Suprapubic skin (tissue), 4 donors: ENCODE measurements at regions not wholly inside any gene's neighbourhood (a gene's known extent, or its start where the extent isn't known, plus 50 kb on each side); places are given as distances from the start of the nearest gene placed in this dataset.

ENCODE experiments used
- DNase-seq, 2 donors: peaks; one replicate each; pipeline ENCODE4 v3.0.0-alpha.2; 2019; ENCODE audit warnings: low spot score in 2 of 2
- H3K27ac ChIP-seq: fragments of 200-600 bp; sonication (generic); one replicate; pipeline ENCODE4 v1.5.1; 2019
- H3K27me3 ChIP-seq: fragments of 200-600 bp; sonication (generic); one replicate; pipeline ENCODE4 v1.5.1; 2019
- H3K36me3 ChIP-seq: fragments of 200-600 bp; sonication (generic); one replicate; pipeline ENCODE4 v1.5.1; 2019
- H3K4me1 ChIP-seq: fragments of 200-600 bp; sonication (generic); one replicate; pipeline ENCODE4 v1.5.1; 2019
- H3K4me3 ChIP-seq: fragments of 200-600 bp; sonication (generic); one replicate; pipeline ENCODE4 v1.5.1; 2019; ENCODE audit warnings: mild to moderate bottlenecking
- H3K9me3 ChIP-seq: fragments of 200-600 bp; sonication (generic); one replicate; pipeline ENCODE4 v1.5.1; 2019
- EP300 ChIP-seq: sonication (generic); formaldehyde crosslinking; IDR thresholded peaks from one replicate; pipeline ENCODE4 v1.6.1; 2017; ENCODE audit warnings: antibody characterized with exemption
- POLR2A ChIP-seq, 2 donors: fragments of 450-650 bp; IDR thresholded peaks; one replicate each; pipeline ENCODE4 v1.6.1; 2017; ENCODE audit warnings: antibody characterized with exemption in 2 of 2, mild to moderate bottlenecking in 2 of 2, moderate library complexity in 2 of 2
- POLR2AphosphoS5 ChIP-seq, 3 donors: sonication (generic); formaldehyde crosslinking; IDR thresholded peaks; one replicate each; pipeline ENCODE4 v1.6.1; 2017; ENCODE audit warnings: antibody characterized with exemption in 3 of 3
- WGBS: methylation state at CpG from one replicate; pipeline ENCODE4 v1.1.5; 2018; 5-methylcytosine and 5-hydroxymethylcytosine counted together
- TF ChIP-seq, protein P1 (sequence below), 2 donors: fragments of 200-600 bp in 1 of 2; fragments of 450-650 bp in 1 of 2; sonication (generic) in 1 of 2; IDR thresholded peaks; one replicate each; pipeline ENCODE4 v1.5.1; 2016 to 2019; ENCODE audit warnings: antibody characterized with exemption in 2 of 2, mild to moderate bottlenecking in 1 of 2, moderate library complexity in 1 of 2

DNA sequence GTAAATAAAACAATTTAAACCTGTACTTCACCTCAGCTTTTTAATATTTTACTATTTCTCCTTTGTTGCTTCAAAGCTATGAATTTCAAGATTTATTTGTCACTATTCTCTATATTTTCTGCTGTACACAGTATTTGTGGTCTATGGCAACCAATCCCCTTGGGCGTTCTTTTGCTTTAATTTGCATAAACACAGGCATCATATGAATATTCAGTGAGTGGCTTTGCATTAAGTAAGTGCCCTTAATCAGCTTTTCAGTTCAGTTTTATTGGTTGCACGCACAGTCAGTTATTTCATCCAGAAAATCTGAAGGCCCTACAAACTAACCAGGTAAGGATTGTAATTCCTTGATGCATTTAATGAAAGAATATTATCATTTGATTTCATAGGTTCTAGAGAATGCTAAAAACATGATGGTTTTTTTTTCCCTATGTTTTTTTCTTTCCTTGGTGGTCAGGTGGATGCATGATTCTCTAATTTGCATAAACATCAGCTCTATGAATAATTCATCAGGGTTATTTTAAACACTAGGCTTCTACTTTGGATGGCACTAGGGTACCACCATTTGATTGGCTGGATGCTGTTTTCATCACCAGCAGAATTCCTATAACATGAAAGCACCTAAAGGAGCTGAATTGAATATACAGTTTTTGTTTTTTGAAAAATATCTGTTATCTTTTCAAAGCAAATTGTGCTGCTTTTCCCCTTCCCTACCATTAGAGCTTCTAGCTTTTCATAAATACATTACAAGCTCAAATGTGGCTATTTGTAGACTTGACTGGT lies 249.2 kb upstream of the CCNH start:
- 74% methylated on average over 2 of the region's 2 CpGs for WGBS
- Histone ChIP-seq H3K27ac (no peak overlapping the region), H3K36me3 (no peaks in the 10 kb centered on the region), H3K4me3 (no peak overlapping the region), H3K4me1 (no peaks in the 10 kb centered on the region), H3K27me3 (no peaks in the 10 kb centered on the region), H3K9me3 (no peaks in the 10 kb centered on the region)
- no peak for TF ChIP-seq EP300
- no peak for DNase-seq

DNA sequence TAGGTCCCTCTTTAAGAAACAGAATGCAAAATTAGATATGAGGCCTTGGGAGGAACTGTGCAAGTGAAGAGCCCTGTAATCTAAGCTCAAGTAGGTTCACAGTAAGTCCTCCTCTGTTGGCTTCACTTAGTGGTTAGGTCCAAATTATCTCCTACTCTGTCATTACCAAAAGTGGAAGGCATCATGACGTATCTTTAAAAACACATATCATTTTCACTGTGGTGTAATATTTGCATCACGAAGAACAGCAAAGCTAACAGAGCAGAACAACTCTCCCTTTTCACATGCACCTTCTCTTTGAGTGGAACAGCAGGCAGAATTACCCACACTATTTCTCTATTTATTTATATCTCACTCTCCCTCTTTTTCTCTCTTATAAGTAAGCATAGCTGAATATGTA lies 240.5 kb upstream of the CCNH start:
- Histone ChIP-seq H3K4me3 (no peak overlapping the region), H3K4me1 (no peaks in the 10 kb centered on the region), H3K9me3 (no peaks in the 10 kb centered on the region), H3K36me3 (no peaks in the 10 kb centered on the region), H3K27me3 (no peaks in the 10 kb centered on the region), H3K27ac (no peak overlapping the region)
- no peak for TF ChIP-seq POLR2A (IDR thresholded peaks at IDR 0.05)
- TF ChIP-seq, protein P1, sequence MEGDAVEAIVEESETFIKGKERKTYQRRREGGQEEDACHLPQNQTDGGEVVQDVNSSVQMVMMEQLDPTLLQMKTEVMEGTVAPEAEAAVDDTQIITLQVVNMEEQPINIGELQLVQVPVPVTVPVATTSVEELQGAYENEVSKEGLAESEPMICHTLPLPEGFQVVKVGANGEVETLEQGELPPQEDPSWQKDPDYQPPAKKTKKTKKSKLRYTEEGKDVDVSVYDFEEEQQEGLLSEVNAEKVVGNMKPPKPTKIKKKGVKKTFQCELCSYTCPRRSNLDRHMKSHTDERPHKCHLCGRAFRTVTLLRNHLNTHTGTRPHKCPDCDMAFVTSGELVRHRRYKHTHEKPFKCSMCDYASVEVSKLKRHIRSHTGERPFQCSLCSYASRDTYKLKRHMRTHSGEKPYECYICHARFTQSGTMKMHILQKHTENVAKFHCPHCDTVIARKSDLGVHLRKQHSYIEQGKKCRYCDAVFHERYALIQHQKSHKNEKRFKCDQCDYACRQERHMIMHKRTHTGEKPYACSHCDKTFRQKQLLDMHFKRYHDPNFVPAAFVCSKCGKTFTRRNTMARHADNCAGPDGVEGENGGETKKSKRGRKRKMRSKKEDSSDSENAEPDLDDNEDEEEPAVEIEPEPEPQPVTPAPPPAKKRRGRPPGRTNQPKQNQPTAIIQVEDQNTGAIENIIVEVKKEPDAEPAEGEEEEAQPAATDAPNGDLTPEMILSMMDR (IDR thresholded peaks at IDR 0.05), result no peak
- no peak for TF ChIP-seq POLR2AphosphoS5 (IDR thresholded peaks at IDR 0.05)
- no peak for TF ChIP-seq EP300
- WGBS, result 84% methylated on average over 2 of the region's 2 CpGs
- DNase-seq, result no peak

DNA sequence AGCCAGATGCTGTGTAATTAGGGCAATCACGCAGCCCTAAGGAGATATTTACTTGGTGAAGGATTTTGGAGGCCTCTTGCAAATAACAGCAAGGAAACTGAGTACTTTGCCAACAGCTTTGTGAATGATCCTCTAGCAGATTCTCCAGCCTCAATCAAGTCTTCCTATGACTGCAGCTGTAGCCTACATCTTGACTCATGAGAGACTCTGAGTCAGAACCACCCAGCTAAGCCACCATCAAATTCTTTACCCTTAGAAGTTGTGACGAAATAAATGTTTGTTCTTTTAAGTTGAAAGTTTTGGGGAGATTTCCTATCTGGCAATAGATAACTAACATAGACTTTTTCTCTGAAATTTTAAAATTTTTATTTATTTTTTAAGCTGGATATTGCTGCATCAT lies 237.6 kb upstream of the CCNH start:
- DNase-seq, result no peak
- no peak overlapping the region for H3K27ac ChIP-seq
- TF ChIP-seq, protein P1 (IDR thresholded peaks at IDR 0.05), result no peak
- TF ChIP-seq EP300, result no peak
- no peak for TF ChIP-seq POLR2A (IDR thresholded peaks at IDR 0.05)
- no peak for TF ChIP-seq POLR2AphosphoS5 (IDR thresholded peaks at IDR 0.05)
- H3K9me3 ChIP-seq, result no peaks in the 10 kb centered on the region
- no peaks in the 10 kb centered on the region for H3K36me3 ChIP-seq
- 59% methylated on average over 2 of the region's 2 CpGs for WGBS
- no peaks in the 10 kb centered on the region for H3K4me1 ChIP-seq
- no peak overlapping the region for H3K4me3 ChIP-seq
- H3K27me3 ChIP-seq, result no peaks in the 10 kb centered on the region

DNA sequence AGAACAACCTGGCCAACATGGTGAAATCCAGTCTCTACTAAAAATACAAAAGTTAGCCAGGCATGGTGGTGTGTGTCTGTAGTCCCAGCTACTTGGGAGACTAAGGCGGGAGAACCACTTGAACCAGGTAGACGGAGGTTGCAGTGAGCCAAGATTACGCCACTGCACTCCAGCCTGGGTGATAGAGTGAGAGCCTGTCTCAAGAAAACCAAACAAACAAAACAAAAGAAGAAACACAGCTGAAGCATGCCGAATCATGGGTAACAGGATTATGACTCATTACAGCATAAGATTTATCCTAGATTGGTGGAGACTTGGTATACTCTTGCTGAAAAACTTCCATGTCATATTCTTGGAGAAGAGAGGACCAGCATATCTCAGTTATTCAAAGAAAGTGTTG lies 236.7 kb upstream of the CCNH start:
- no peaks in the 10 kb centered on the region for H3K9me3 ChIP-seq
- TF ChIP-seq POLR2A (IDR thresholded peaks at IDR 0.05) (no peak), EP300 (no peak), POLR2AphosphoS5 (IDR thresholded peaks at IDR 0.05) (no peak)
- TF ChIP-seq, protein P1 (IDR thresholded peaks at IDR 0.05), result no peak
- DNase-seq, result no peak
- H3K36me3 ChIP-seq, result no peaks in the 10 kb centered on the region
- H3K27ac ChIP-seq, result no peak overlapping the region
- 94% methylated on average over 4 of the region's 4 CpGs for WGBS
- no peak overlapping the region for H3K4me3 ChIP-seq
- no peaks in the 10 kb centered on the region for H3K27me3 ChIP-seq
- H3K4me1 ChIP-seq, result no peaks in the 10 kb centered on the region

DNA sequence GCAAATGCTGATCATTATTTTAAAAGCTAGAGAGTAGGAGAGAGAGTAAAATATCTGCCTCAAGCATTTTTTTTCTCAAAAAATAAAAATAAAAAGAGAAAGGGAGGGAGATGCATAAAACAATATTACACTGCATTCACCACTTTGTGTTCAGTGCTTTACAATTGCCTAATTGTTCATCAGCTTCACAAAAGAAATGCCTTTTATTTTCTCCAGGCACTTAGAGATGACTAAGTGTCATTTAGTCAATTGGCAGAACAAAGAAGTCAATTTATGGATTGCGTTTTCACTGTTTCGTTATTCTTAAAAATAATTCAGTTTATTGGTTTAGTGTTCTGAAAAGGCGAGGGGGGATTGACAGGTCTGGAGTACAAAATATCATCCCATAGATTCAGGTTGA lies 232.5 kb upstream of the CCNH start:
- H3K4me1 ChIP-seq, result no peaks in the 10 kb centered on the region
- TF ChIP-seq EP300 (no peak), POLR2A (IDR thresholded peaks at IDR 0.05) (no peak), POLR2AphosphoS5 (IDR thresholded peaks at IDR 0.05) (no peak)
- TF ChIP-seq, protein P1 (IDR thresholded peaks at IDR 0.05), result no peak
- no peaks in the 10 kb centered on the region for H3K36me3 ChIP-seq
- H3K27me3 ChIP-seq, result no peaks in the 10 kb centered on the region
- no peak overlapping the region for H3K4me3 ChIP-seq
- WGBS, result 65% methylated on average over 3 of the region's 3 CpGs
- H3K9me3 ChIP-seq, result no peaks in the 10 kb centered on the region
- no peak overlapping the region for H3K27ac ChIP-seq
- no peak for DNase-seq

DNA sequence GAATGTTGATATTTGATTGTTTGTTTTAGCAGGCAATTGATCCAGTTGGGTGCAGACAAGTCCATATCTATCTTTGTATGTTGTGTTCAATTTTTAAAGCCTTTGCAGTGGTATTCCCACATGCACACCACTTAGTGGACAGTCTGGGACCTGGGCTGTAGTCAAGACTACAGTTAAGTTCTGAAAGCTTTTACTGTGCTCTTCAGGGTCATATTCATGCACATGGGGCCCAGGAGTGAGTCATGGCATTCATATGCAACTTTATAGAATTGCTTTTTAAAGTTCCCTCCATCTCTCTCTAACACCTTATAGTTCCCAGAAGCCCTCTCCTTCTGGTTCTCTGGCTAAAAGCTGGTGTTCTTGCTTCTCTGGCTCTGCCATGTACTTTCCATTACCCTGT lies 228.2 kb upstream of the CCNH start:
- no peak overlapping the region for H3K27ac ChIP-seq
- H3K4me3 ChIP-seq, result no peak overlapping the region
- TF ChIP-seq, protein P1 (IDR thresholded peaks at IDR 0.05), result no peak
- TF ChIP-seq EP300 (no peak), POLR2AphosphoS5 (IDR thresholded peaks at IDR 0.05) (no peak), POLR2A (IDR thresholded peaks at IDR 0.05) (no peak)
- H3K4me1 ChIP-seq, result no peaks in the 10 kb centered on the region
- H3K27me3 ChIP-seq, result no peaks in the 10 kb centered on the region
- no peaks in the 10 kb centered on the region for H3K36me3 ChIP-seq
- DNase-seq, result no peak
- no peaks in the 10 kb centered on the region for H3K9me3 ChIP-seq
